Small intestine (tissue), 7 donors: ENCODE measurements at regions not wholly inside any gene's neighbourhood (a gene's known extent, or its start where the extent isn't known, plus 50 kb on each side); places are given as distances from the start of the nearest gene placed in this dataset.

Experiments used
- DNase-seq, 2 donors: peaks; one replicate each; pipeline versions ENCODE4 v3.0.0 to v3.0.0-alpha.2; 2013
- FAIRE-seq: peaks from 2 replicates; lab custom pipeline; 2012; peaks lifted over from hg19 to GRCh38; lab: Jason Lieb, UNC
- H3K27ac ChIP-seq, 3 donors: one replicate each; pipeline ENCODE4 v1.5.1; 2013; ENCODE audit warnings: low read length in 2 of 3, mild to moderate bottlenecking in 2 of 3, control low read depth in 1 of 3, inconsistent platforms in 1 of 3, low read depth in 1 of 3, moderate library complexity in 1 of 3
- H3K27me3 ChIP-seq, 3 donors: one replicate each; pipeline ENCODE4 v1.6.1; 2013; ENCODE audit warnings: low read length in 3 of 3, inconsistent platforms in 1 of 3; ENCODE audit not compliant: control insufficient read depth in 3 of 3, insufficient read depth in 3 of 3
- H3K36me3 ChIP-seq, 3 donors: one replicate each; pipeline ENCODE4 v1.6.1; 2013; ENCODE audit warnings: low read length in 3 of 3, inconsistent platforms in 1 of 3, low read depth in 1 of 3, mild to moderate bottlenecking in 1 of 3, moderate library complexity in 1 of 3; ENCODE audit not compliant: control insufficient read depth in 3 of 3, insufficient read depth in 2 of 3
- H3K4me1 ChIP-seq, 3 donors: one replicate each; pipeline ENCODE4 v1.6.1; 2013; ENCODE audit warnings: low read length in 2 of 3, inconsistent platforms in 1 of 3, low read depth in 1 of 3, mild to moderate bottlenecking in 1 of 3, moderate library complexity in 1 of 3; ENCODE audit not compliant: control insufficient read depth in 3 of 3, insufficient read depth in 2 of 3
- H3K4me3 ChIP-seq, 3 donors: one replicate each; pipeline ENCODE4 v1.5.1; 2013; ENCODE audit warnings: low read length in 3 of 3, control low read depth in 1 of 3, inconsistent platforms in 1 of 3, low read depth in 1 of 3, mild to moderate bottlenecking in 1 of 3, moderate library complexity in 1 of 3
- H3K9me3 ChIP-seq, 2 donors: one replicate each; pipeline ENCODE4 v1.6.1; 2013; ENCODE audit warnings: low read depth in 1 of 2, low read length in 1 of 2; ENCODE audit not compliant: control insufficient read depth in 2 of 2, insufficient read depth in 1 of 2
- WGBS, 3 donors: extraction: QIAGEN DNeasy Blood & Tissue Kit; methylation state at CpG; one replicate each; pipeline ENCODE4 v1.1.7; 2013; 5-methylcytosine and 5-hydroxymethylcytosine counted together
- donor health status: healthy with polysubstance abuse.
- donor health status: control.
- donor health status: control.
- donor health status: Bipolar disorder and iron deficiency.
- donor health status: healthy.

DNA sequence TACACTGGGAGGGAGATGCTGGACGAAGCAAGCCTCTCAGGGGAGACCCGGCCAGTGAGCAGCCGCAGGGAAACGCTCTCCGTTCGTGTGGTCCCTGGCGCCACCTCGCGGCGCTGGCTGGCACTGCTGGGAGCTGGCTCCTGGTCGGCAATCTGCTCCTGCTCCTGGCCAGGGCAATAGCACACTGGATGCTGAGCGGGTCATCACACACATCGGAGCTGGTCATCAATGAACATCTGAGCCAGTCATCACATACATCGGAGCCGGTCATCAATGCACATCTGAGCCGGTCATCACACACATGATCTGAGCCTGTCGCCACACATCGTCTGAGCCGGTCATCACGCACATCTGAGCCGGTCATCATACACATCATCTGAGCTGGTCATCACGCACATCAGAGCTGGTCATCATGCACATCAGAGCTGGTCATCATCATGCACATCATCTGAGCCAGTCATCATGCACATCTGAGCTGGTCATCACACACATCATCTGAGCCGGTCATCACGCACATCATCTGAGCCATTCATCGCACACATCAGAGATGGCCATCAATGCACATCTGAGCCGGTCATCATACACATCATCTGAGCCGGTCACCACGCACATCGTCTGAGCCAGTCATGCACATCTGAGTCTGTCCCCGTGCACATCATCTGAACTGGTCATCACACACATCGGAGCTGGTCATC, 217.3 kb downstream of the RBFOX3 start:
- WGBS, 3 donors, result 44 to 46% (median 44%) methylated on average over 31 of the region's 31 CpGs
- H3K27ac ChIP-seq, result no peak overlapping the region

GRCh38 chr17:79392598-79392997, 218.3 kb downstream of the RBFOX3 start:
- FAIRE-seq (no peak), DNase-seq (no peak)
- peaks cover 0 to 45% (median 7%) of the 10 kb centered on the region in 3 donors for H3K27me3 ChIP-seq

More for the DNA sequence above, 217.3 kb downstream of the RBFOX3 start:
- no peak for FAIRE-seq
- Histone ChIP-seq H3K4me1 (no peaks in the 10 kb centered on the region), H3K4me3 (no peak overlapping the region), H3K9me3 (no peaks in the 10 kb centered on the region), H3K36me3 (no peaks in the 10 kb centered on the region), H3K27me3 (peaks cover 0 to 47% (median 7%) of the 10 kb centered on the region in 3 donors)
- peak; percentile 59 to 82 for DNase-seq

GRCh38 chr17:79391376-79392233, 219.2 kb downstream of the RBFOX3 start:
- H3K27ac ChIP-seq, result no peak overlapping the region
- H3K36me3 ChIP-seq, result no peaks in the 10 kb centered on the region
- no peaks in the 10 kb centered on the region for H3K9me3 ChIP-seq
- FAIRE-seq (no peak), DNase-seq (peak; percentile 62 to 76)
- H3K4me3 ChIP-seq, result no peak overlapping the region
- H3K27me3 ChIP-seq, result peaks cover 0 to 44% (median 6%) of the 10 kb centered on the region in 3 donors
- H3K4me1 ChIP-seq, result no peaks in the 10 kb centered on the region
- 21 to 26% (median 21%) methylated on average over 31 of the region's 31 CpGs for WGBS, 3 donors

More at GRCh38 chr17:79392598-79392997, 218.3 kb downstream of the RBFOX3 start:
- no peak overlapping the region for H3K27ac ChIP-seq
- no peaks in the 10 kb centered on the region for H3K9me3 ChIP-seq
- H3K36me3 ChIP-seq, result no peaks in the 10 kb centered on the region
- H3K4me3 ChIP-seq, result no peak overlapping the region
- 77 to 88% (median 85%) methylated on average over 5 of the region's 5 CpGs for whole genome bisulfite sequencing, 3 donors
- no peaks in the 10 kb centered on the region for H3K4me1 ChIP-seq

GRCh38 chr17:79389896-79390295, 221.0 kb downstream of the RBFOX3 start:
- FAIRE-seq (no peak), DNase-seq (no peak)
- H3K36me3 ChIP-seq, result no peaks in the 10 kb centered on the region
- 89 to 91% (median 90%) methylated on average over 18 to 19 of the region's 19 CpGs for WGBS, 3 donors
- no peaks in the 10 kb centered on the region for H3K4me1 ChIP-seq
- no peak overlapping the region for H3K4me3 ChIP-seq
- H3K27ac ChIP-seq, result no peak overlapping the region
- H3K27me3 ChIP-seq, result peaks cover 0 to 41% (median 6%) of the 10 kb centered on the region in 3 donors
- H3K9me3 ChIP-seq, result peaks cover 0 to 3% of the 10 kb centered on the region in 2 donors

DNA sequence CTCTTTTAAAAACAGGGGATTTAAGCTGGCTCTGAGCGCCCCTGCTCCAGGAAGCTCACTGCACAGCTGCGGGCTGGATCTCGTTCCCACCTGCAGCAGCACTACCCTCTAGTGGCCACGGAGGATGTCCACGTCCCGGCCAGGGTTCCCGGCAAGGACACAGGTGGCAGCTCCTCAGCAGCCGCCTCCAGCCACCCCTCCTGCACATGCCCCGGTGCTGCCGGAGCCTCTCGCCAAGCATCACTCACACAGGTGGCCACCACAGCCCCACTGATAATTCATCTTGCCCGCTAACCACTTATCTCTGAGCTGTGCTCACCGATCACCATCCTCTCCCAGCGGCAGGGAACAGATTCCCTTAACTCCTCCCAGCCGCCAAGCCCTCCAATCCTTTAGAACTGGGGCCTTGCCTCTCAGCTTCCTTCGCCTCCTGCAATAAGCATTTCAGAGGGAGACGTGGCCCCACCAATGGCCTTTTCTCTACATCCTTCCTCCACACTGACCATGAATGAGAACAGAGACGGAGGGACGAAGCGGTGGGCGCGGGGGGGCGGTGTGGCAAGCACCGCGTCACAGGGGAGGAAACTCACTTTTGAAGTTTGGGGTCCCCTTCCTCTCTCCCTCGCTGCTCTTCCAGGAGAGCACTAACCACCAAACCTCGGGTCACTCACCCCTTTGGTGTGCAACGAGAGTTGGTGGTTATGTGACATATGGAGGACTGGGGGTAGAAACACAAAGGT, 222.1 kb downstream of the RBFOX3 start:
- H3K36me3 ChIP-seq, result no peaks in the 10 kb centered on the region
- peak; percentile 53 to 58 for DNase-seq
- H3K27ac ChIP-seq, result no peak overlapping the region
- no peak for FAIRE-seq
- peaks cover 0 to 3% of the 10 kb centered on the region in 2 donors for H3K9me3 ChIP-seq
- WGBS, 3 donors, result 37 to 47% (median 43%) methylated on average over 28 of the region's 28 CpGs
- H3K4me1 ChIP-seq, result no peaks in the 10 kb centered on the region
- H3K4me3 ChIP-seq, result no peak overlapping the region
- peaks cover 0 to 37% (median 6%) of the 10 kb centered on the region in 3 donors for H3K27me3 ChIP-seq

GRCh38 chr17:79387783-79388182, 223.1 kb downstream of the RBFOX3 start:
- Histone ChIP-seq H3K27me3 (peaks cover 0 to 37% (median 6%) of the 10 kb centered on the region in 3 donors), H3K4me1 (no peaks in the 10 kb centered on the region), H3K36me3 (no peaks in the 10 kb centered on the region), H3K9me3 (peaks cover 0 to 3% of the 10 kb centered on the region in 2 donors), H3K4me3 (no peak overlapping the region), H3K27ac (no peak overlapping the region)
- DNase-seq (no peak), FAIRE-seq (no peak)
- WGBS, 3 donors, result 72 to 78% (median 77%) methylated on average over 6 of the region's 6 CpGs

- WGBS, 3 donors, result 80 to 89% (median 87%) methylated on average over 5 of the region's 5 CpGs
- Histone ChIP-seq H3K4me1 (no peaks in the 10 kb centered on the region), H3K36me3 (no peaks in the 10 kb centered on the region), H3K4me3 (no peak overlapping the region), H3K27ac (no peak overlapping the region), H3K27me3 (peaks cover 0 to 20% (median 2%) of the 10 kb centered on the region in 3 donors), H3K9me3 (peaks cover 0 to 3% of the 10 kb centered on the region in 2 donors)
- DNase-seq (no peak), FAIRE-seq (no peak)
Measured at GRCh38 chr17:79385962-79386563, 224.8 kb downstream of the RBFOX3 start.
